NB4 (cell line): ENCODE measurements at regions not wholly inside any gene's neighbourhood (a gene's known extent, or its start where the extent isn't known, plus 50 kb on each side); places are given as distances from the start of the nearest gene placed in this dataset.

Experiments
- DNase-seq: peaks from one replicate; pipeline ENCODE4 v3.0.0; 2010; ENCODE audit warnings: low read depth
- H3K4me3 ChIP-seq: one replicate; pipeline ENCODE4 v1.5.1; 2011; ENCODE audit warnings: mild to moderate bottlenecking, low read depth, low read length, moderate library complexity
- CTCF ChIP-seq: IDR thresholded peaks from one replicate; pipeline ENCODE4 v1.5.1; 2012; ENCODE audit warnings: low read depth, low read length
- MAX ChIP-seq: IDR thresholded peaks from 2 replicates; pipeline ENCODE4 v1.6.1; 2011; ENCODE audit warnings: low read depth, low read length
- MYC ChIP-seq: IDR thresholded peaks from 2 replicates; pipeline ENCODE4 v1.6.1; 2011; ENCODE audit warnings: low read depth, low read length
- POLR2A ChIP-seq: IDR thresholded peaks from 2 replicates; pipeline ENCODE4 v1.6.1; 2011; ENCODE audit warnings: mild to moderate bottlenecking; ENCODE audit not compliant: insufficient read length; ENCODE audit errors: extremely low read depth

GRCh38 chr9:126131066-126132010 lies 195.3 kb upstream of the MVB12B start:
- no peak for TF ChIP-seq MYC
- TF ChIP-seq POLR2A: no peak
- TF ChIP-seq MAX: no peak
- no peak for TF ChIP-seq CTCF
- H3K4me3 ChIP-seq: no peak overlapping the region
- DNase-seq: no peak

- no peak for DNase-seq
- no peak overlapping the region for H3K4me3 ChIP-seq
- TF ChIP-seq POLR2A (no peak), MYC (no peak), MAX (no peak), CTCF (no peak)
Observed at GRCh38 chr9:126132746-126133145, 193.9 kb upstream of the MVB12B start.

GRCh38 chr9:126144196-126144595 lies 182.4 kb upstream of the MVB12B start:
- DNase-seq: no peak
- H3K4me3 ChIP-seq: no peak overlapping the region
- TF ChIP-seq POLR2A (no peak), CTCF (no peak), MAX (no peak), MYC (no peak)

- DNase-seq: no peak
- H3K4me3 ChIP-seq: no peak overlapping the region
- TF ChIP-seq MYC (no peak), CTCF (no peak), MAX (no peak), POLR2A (no peak)
Observed at GRCh38 chr9:126144603-126145456, 181.8 kb upstream of the MVB12B start.

GRCh38 chr9:126145887-126146253 lies 180.8 kb upstream of the MVB12B start:
- DNase-seq: no peak
- no peak overlapping the region for H3K4me3 ChIP-seq
- TF ChIP-seq MYC (no peak), POLR2A (no peak), MAX (no peak), CTCF (no peak)
